ENCODE measurements at regions not wholly inside any gene's neighbourhood (a gene's known extent, or its start where the extent isn't known, plus 50 kb on each side); places are given as distances from the start of the nearest gene placed in this dataset.

DNA sequence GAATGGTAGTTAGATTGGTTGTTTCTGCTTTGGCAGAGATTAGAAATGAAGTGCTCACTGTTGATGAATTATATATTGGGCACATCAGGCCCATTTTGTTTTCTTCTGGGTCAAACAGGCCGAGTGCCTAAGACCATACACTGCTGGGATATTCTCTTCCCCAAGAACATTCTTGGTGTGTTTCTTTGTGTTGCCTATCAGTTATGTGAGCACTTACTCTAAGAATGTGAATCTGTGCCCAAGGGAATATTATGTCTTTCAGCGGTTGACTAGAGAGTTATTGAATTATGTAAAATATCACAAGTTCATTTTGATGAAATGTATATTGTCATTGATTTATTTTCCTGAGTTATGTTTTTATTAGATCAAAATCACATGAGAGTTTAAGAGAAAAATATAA lies 255.5 kb upstream of the SMIM30 start:
- dilution Hi-C loops (cut with HindIII; ENCODE audit: low sequenced_read_pairs, unreplicated experiment): no loop called here

More for the DNA sequence above, 255.5 kb upstream of the SMIM30 start:
- Histone ChIP-seq H3K56ac (ENCODE audit: extremely low read depth, insufficient read depth, low read length) (no peak overlapping the region), H3K36me3 (ENCODE audit: control insufficient read depth, insufficient read depth, low read length) (no peaks in the 10 kb centered on the region), H3K79me1 (ENCODE audit: low read depth in 1 of 2, low read length in 2 of 2) (no peaks in the 10 kb centered on the region), H4K8ac (ENCODE audit: low read depth in 2 of 2, low read length in 2 of 2) (no peak overlapping the region), H3K23ac (ENCODE audit: low read depth, low read length) (no peak overlapping the region), H2BK5ac (ENCODE audit: low read depth, low read length, poor library complexity, severe bottlenecking) (no peak overlapping the region), H2AK9ac (replicated peaks; ENCODE audit: low read depth, low read length, poor library complexity) (no peak overlapping the region), H3K27ac (ENCODE audit: insufficient read depth, low read length) (no peak overlapping the region), H3K4me3 (ENCODE audit: insufficient read depth, low read depth, low read length) (no peak overlapping the region), H3K18ac (ENCODE audit: low read depth, low read length) (no peak overlapping the region), H3K14ac (replicated peaks; ENCODE audit: low read depth, low read length) (no peak overlapping the region), H3K9ac (ENCODE audit: low read depth, low read length) (no peak overlapping the region), H2BK15ac (ENCODE audit: low read depth, low read length) (no peak overlapping the region), H3K4me2 (ENCODE audit: low read depth, low read length) (no peak overlapping the region), H4K20me1 (ENCODE audit: insufficient read depth, low read length) (no peaks in the 10 kb centered on the region), H2AK5ac (ENCODE audit: low read depth, low read length) (no peak overlapping the region), H2BK20ac (ENCODE audit: low read depth, low read length) (no peak overlapping the region), H3K9me1 (ENCODE audit: insufficient read depth, low read length) (no peaks in the 10 kb centered on the region), H2AFZ (replicated peaks; ENCODE audit: low read length, poor library complexity) (no peak overlapping the region), H2BK120ac (ENCODE audit: low read depth, low read length) (no peak overlapping the region), H3K4ac (ENCODE audit: low read depth, low read length) (no peak overlapping the region), H3K4me1 (ENCODE audit: control insufficient read depth, insufficient read depth, low read length) (peaks cover 2% of the 10 kb centered on the region; the same call in 1 of the 2 replicates), H4K91ac (ENCODE audit: insufficient read depth, low read depth, low read length) (no peak overlapping the region), H3K9me3 (ENCODE audit: control insufficient read depth, insufficient read depth, low read length) (no peaks in the 10 kb centered on the region), H3K27me3 (ENCODE audit: control insufficient read depth, insufficient read depth, low read length) (no peaks in the 10 kb centered on the region), H4K5ac (ENCODE audit: low read depth, low read length) (no peak overlapping the region)
- ChIA-PET CTCF (interaction anchor here (1.2 kb wide), 1 partner anchor 10 kb away, joined by 3 read pairs; no protein-coding TSS in a partner anchor), POLR2A (ENCODE audit: unreplicated experiment) (no interaction called here)
- intact Hi-C loops (cut with micrococcal nuclease) (no loop called here), in situ Hi-C loops (cut with MboI; ENCODE audit: low sequenced_read_pairs) (no loop called here)
- no CpG with 5 or more reads among the region's 2 CpGs for WGBS, 2 experiments (ENCODE audit: extremely low coverage in 2 of 2, insufficient read length in 1 of 2)
- no peak for TF ChIP-seq RCOR1 (IDR thresholded peaks at IDR 0.05; ENCODE audit: insufficient replicate concordance, low read length)
- no peak for TF ChIP-seq SMC3 (IDR thresholded peaks at IDR 0.05; ENCODE audit: low read depth, low read length)
- TF ChIP-seq, protein P1, sequence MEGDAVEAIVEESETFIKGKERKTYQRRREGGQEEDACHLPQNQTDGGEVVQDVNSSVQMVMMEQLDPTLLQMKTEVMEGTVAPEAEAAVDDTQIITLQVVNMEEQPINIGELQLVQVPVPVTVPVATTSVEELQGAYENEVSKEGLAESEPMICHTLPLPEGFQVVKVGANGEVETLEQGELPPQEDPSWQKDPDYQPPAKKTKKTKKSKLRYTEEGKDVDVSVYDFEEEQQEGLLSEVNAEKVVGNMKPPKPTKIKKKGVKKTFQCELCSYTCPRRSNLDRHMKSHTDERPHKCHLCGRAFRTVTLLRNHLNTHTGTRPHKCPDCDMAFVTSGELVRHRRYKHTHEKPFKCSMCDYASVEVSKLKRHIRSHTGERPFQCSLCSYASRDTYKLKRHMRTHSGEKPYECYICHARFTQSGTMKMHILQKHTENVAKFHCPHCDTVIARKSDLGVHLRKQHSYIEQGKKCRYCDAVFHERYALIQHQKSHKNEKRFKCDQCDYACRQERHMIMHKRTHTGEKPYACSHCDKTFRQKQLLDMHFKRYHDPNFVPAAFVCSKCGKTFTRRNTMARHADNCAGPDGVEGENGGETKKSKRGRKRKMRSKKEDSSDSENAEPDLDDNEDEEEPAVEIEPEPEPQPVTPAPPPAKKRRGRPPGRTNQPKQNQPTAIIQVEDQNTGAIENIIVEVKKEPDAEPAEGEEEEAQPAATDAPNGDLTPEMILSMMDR (conservative IDR thresholded peaks at IDR 0.05; ENCODE audit: low read depth, low read length): no peak
- no peak for TF ChIP-seq FOS (IDR thresholded peaks at IDR 0.05; ENCODE audit: low read depth, low read length)
- TF ChIP-seq, protein P2, sequence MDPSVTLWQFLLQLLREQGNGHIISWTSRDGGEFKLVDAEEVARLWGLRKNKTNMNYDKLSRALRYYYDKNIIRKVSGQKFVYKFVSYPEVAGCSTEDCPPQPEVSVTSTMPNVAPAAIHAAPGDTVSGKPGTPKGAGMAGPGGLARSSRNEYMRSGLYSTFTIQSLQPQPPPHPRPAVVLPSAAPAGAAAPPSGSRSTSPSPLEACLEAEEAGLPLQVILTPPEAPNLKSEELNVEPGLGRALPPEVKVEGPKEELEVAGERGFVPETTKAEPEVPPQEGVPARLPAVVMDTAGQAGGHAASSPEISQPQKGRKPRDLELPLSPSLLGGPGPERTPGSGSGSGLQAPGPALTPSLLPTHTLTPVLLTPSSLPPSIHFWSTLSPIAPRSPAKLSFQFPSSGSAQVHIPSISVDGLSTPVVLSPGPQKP (IDR thresholded peaks at IDR 0.05; ENCODE audit: borderline replicate concordance, low read depth, low read length): no peak
- no peak for TF ChIP-seq RAD21 (IDR thresholded peaks at IDR 0.05; ENCODE audit: low read length)
- TF ChIP-seq MAFK (IDR thresholded peaks at IDR 0.05; ENCODE audit: low read depth, low read length): no peak
- no peak for TF ChIP-seq MAZ (IDR thresholded peaks at IDR 0.05; ENCODE audit: borderline replicate concordance, low read depth, low read length)
- no peak for DNase-seq
- BruUV-seq (replicated peaks): no TSS peak
- no peak for ATAC-seq (ENCODE audit: low read depth)

All from IMR-90 (cell line).